SK-N-SH (cell line): ENCODE measurements at regions not wholly inside any gene's neighbourhood (a gene's known extent, or its start where the extent isn't known, plus 50 kb on each side); places are given as distances from the start of the nearest gene placed in this dataset.

Experiments used
- CTCF ChIP-seq: fragments of 200-600 bp; sonication (generic); IDR thresholded peaks from 2 replicates; pipeline ENCODE4 v1.6.1; 2017; ENCODE audit warnings: antibody characterized with exemption, mild to moderate bottlenecking, moderate library complexity
- EP300 ChIP-seq, 2 experiments: IDR thresholded peaks; 2 replicates each; pipeline versions ENCODE4 v1.4.0 to v1.6.1; 2012; ENCODE audit warnings: borderline replicate concordance in 1 of 2, low read depth in 1 of 2, low read length in 1 of 2
- POLR2AphosphoS5 ChIP-seq: IDR thresholded peaks from 2 replicates; pipeline ENCODE4 v1.6.1; 2012; ENCODE audit warnings: low read depth, low read length
- SIN3A ChIP-seq: IDR thresholded peaks from 2 replicates; pipeline ENCODE4 v1.6.1; 2012; ENCODE audit warnings: low read depth, mild to moderate bottlenecking, low read length, moderate library complexity, borderline replicate concordance
- TAF1 ChIP-seq: IDR thresholded peaks from 2 replicates; pipeline ENCODE4 v1.6.1; 2012; ENCODE audit warnings: low read depth, mild to moderate bottlenecking, low read length, moderate library complexity, borderline replicate concordance
- TF ChIP-seq, protein P1 (sequence below): fragments of 150-350 bp; IDR thresholded peaks from 2 replicates; pipeline ENCODE4 v1.6.1; 2017; ENCODE audit warnings: antibody characterized with exemption, low read length, low read depth, borderline replicate concordance
- TF ChIP-seq, protein P2 (sequence below): IDR thresholded peaks from 2 replicates; pipeline ENCODE4 v1.4.0; 2012; ENCODE audit warnings: low read depth, borderline replicate concordance

- no peak for TF ChIP-seq EP300 (IDR thresholded peaks at IDR 0.05; ENCODE audit: borderline replicate concordance in 1 of 2, low read depth in 1 of 2, low read length in 1 of 2)
- TF ChIP-seq, protein P1, sequence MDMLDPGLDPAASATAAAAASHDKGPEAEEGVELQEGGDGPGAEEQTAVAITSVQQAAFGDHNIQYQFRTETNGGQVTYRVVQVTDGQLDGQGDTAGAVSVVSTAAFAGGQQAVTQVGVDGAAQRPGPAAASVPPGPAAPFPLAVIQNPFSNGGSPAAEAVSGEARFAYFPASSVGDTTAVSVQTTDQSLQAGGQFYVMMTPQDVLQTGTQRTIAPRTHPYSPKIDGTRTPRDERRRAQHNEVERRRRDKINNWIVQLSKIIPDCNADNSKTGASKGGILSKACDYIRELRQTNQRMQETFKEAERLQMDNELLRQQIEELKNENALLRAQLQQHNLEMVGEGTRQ, result no peak
- TF ChIP-seq SIN3A, result no peak
- no peak for TF ChIP-seq CTCF
- TF ChIP-seq TAF1, result no peak
- no peak for TF ChIP-seq POLR2AphosphoS5
- TF ChIP-seq, protein P2, sequence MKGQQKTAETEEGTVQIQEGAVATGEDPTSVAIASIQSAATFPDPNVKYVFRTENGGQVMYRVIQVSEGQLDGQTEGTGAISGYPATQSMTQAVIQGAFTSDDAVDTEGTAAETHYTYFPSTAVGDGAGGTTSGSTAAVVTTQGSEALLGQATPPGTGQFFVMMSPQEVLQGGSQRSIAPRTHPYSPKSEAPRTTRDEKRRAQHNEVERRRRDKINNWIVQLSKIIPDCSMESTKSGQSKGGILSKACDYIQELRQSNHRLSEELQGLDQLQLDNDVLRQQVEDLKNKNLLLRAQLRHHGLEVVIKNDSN, result no peak
Measured at GRCh38 chr3:14333215-14333614, 69.2 kb upstream of the SLC6A6 start.
